ENCODE measurements at regions not wholly inside any gene's neighbourhood (a gene's known extent, or its start where the extent isn't known, plus 50 kb on each side); places are given as distances from the start of the nearest gene placed in this dataset.

DNA sequence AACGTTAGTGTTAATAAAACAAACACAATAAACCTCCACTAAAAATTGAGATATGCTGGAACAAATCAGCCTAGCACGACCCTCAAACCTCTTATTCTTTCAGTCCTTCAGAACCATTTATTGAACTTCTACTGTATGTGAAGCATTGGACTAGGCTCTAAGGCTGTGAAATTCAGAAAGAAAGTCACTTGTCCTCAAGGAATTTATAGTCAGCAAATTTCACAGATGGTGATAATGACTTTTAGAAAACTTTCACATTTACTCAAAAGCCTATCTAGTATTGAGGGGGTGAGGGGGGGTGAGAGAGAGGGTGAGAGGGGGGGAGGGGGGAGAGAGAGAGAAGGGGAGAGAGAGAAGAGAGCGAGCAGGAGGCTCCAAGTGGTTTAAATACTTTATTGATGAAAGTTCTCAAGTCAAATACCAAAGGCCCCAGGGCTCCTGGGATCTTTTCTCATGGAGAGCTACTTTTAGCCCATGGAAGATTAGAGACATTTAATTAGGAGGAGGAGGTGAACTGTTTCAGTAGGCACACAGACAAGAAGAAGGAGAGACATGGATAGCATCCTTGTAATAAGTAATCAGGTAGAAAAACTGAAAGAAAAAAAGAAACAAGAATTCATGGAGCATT, 66.3 kb upstream of the SSX2IP start:
- in situ Hi-C loops (cut with MboI; ENCODE audit: low sequenced_read_pairs in 4 of 4), result loop anchor here (25.0 kb wide), 4 partner anchors 319 to 844 kb away; partner anchors contain the start of gene PRKACB (in 3 of the 4)

DNA sequence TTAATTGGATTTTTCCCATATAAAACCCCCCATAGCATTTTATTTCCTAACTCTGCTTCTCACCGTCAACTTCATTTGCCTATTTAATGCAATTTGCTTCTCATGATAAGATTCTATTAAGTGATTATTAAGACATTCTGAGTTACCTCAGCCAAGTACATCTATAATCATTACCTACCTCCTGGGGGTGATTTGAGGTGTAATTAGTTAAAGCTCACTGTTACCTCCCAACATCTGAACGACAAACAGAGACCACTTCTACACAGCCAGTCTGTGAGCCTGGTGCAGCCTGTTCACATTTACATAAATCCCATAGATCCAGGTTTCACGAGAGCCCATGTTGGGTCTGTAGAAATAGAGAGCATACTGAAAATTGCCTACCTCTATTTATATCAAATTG, 65.7 kb upstream of the SSX2IP start:
- ATAC-seq (no peak), DNase-seq (no peak)
- H3K27ac ChIP-seq, result no peak overlapping the region
- peaks cover 0 to 9% (median 0%) of the 10 kb centered on the region in 3 donors for H3K27me3 ChIP-seq
- no peaks in the 10 kb centered on the region for H3K36me3 ChIP-seq
- H3K9me3 ChIP-seq, result no peaks in the 10 kb centered on the region
- no peaks in the 10 kb centered on the region for H3K4me1 ChIP-seq
- intact Hi-C loops (cut with DNase I; ENCODE audit: low total_unique reads), result loop anchor here (10.0 kb wide), 1 partner anchor 131 kb away; no protein-coding TSS in a partner anchor
- TF ChIP-seq POLR2A (IDR thresholded peaks at IDR 0.05), result no peak
- TF ChIP-seq, protein P1, sequence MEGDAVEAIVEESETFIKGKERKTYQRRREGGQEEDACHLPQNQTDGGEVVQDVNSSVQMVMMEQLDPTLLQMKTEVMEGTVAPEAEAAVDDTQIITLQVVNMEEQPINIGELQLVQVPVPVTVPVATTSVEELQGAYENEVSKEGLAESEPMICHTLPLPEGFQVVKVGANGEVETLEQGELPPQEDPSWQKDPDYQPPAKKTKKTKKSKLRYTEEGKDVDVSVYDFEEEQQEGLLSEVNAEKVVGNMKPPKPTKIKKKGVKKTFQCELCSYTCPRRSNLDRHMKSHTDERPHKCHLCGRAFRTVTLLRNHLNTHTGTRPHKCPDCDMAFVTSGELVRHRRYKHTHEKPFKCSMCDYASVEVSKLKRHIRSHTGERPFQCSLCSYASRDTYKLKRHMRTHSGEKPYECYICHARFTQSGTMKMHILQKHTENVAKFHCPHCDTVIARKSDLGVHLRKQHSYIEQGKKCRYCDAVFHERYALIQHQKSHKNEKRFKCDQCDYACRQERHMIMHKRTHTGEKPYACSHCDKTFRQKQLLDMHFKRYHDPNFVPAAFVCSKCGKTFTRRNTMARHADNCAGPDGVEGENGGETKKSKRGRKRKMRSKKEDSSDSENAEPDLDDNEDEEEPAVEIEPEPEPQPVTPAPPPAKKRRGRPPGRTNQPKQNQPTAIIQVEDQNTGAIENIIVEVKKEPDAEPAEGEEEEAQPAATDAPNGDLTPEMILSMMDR (IDR thresholded peaks at IDR 0.05 in 4 of 5, conservative IDR thresholded peaks at IDR 0.05 in 1 of 5), result no peak
- in situ Hi-C loops (cut with MboI; ENCODE audit: low sequenced_read_pairs in 4 of 4), result loop anchor here (25.0 kb wide), 4 partner anchors 319 to 844 kb away; partner anchors contain the start of gene PRKACB (in 3 of the 4)
- no peak overlapping the region for H3K4me3 ChIP-seq

More for the DNA sequence above, 66.3 kb upstream of the SSX2IP start:
- intact Hi-C loops (cut with DNase I; ENCODE audit: low total_unique reads), result loop anchor here (10.0 kb wide), 1 partner anchor 132 kb away; no protein-coding TSS in a partner anchor
- ATAC-seq, result no peak
- TF ChIP-seq POLR2A (IDR thresholded peaks at IDR 0.05), result no peak
- TF ChIP-seq, protein P1 (IDR thresholded peaks at IDR 0.05 in 4 of 5, conservative IDR thresholded peaks at IDR 0.05 in 1 of 5), result no peak
- Histone ChIP-seq H3K4me1 (no peaks in the 10 kb centered on the region), H3K27ac (no peak overlapping the region), H3K4me3 (no peak overlapping the region), H3K9me3 (no peaks in the 10 kb centered on the region), H3K36me3 (no peaks in the 10 kb centered on the region), H3K27me3 (peaks cover 0 to 9% (median 0%) of the 10 kb centered on the region in 3 donors)
- DNase-seq, result no peak

DNA sequence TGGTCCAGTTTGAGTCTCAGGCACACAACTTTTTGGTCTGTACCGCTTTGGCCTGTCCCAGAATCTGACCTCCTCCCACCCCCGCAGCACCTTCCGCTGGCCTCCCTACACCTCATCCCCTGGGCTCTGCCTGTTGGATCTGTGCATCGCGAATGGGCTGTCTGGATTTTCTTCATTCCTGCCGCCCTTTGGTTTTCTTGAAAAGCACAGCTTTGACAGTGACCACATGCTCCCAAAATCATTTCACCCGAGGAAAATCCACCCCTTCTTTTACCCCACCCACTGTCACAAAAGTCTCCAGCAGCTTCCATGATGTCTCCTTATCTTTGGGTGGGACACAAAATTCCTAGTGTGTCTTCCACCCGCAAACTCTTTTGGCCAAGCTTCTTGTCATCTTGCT, 65.0 kb upstream of the SSX2IP start:
- in situ Hi-C loops (cut with MboI; ENCODE audit: low sequenced_read_pairs in 4 of 4), result loop anchor here (25.0 kb wide), 4 partner anchors 318 to 843 kb away; partner anchors contain the start of gene PRKACB (in 3 of the 4)
- ATAC-seq, result no peak
- H3K9me3 ChIP-seq, result no peaks in the 10 kb centered on the region

DNA sequence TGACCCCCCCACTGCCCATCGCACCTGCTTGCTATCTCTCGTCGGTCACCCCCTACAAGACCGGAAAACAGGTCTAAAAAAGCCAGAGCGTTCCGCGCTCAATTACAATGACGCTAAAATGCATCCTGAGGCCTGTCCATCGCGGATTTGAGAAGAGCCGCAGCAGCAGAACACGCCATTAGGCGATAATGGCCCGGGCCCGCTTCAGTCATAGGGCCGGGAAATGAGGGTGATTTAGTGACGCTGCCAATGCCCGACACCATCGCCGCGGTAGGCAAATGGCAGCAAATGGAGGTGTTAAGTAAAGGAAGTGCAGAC, 64.1 kb upstream of the SSX2IP start:
- DNase-seq (no peak), ATAC-seq (no peak)
- H3K27me3 ChIP-seq, result peaks cover 0 to 9% (median 3%) of the 10 kb centered on the region in 3 donors
- no peaks in the 10 kb centered on the region for H3K4me1 ChIP-seq
- H3K36me3 ChIP-seq, result no peaks in the 10 kb centered on the region
- in situ Hi-C loops (cut with MboI; ENCODE audit: low sequenced_read_pairs in 4 of 4) (loop anchor here (25.0 kb wide), 4 partner anchors 317 to 842 kb away; partner anchors contain the start of gene PRKACB (in 3 of the 4)), intact Hi-C loops (cut with DNase I; ENCODE audit: low total_unique reads) (loop anchor here (10.0 kb wide), 1 partner anchor 130 kb away; no protein-coding TSS in a partner anchor)
- H3K27ac ChIP-seq, result no peak overlapping the region
- no peak for TF ChIP-seq POLR2A (IDR thresholded peaks at IDR 0.05)
- TF ChIP-seq, protein P1 (IDR thresholded peaks at IDR 0.05 in 4 of 5, conservative IDR thresholded peaks at IDR 0.05 in 1 of 5), result no peak
- H3K4me3 ChIP-seq, result no peak overlapping the region
- no peaks in the 10 kb centered on the region for H3K9me3 ChIP-seq

More for the DNA sequence above, 65.0 kb upstream of the SSX2IP start:
- H3K4me1 ChIP-seq, result no peaks in the 10 kb centered on the region
- intact Hi-C loops (cut with DNase I; ENCODE audit: low total_unique reads), result loop anchor here (10.0 kb wide), 1 partner anchor 130 kb away; no protein-coding TSS in a partner anchor
- H3K27ac ChIP-seq, result no peak overlapping the region
- no peaks in the 10 kb centered on the region for H3K36me3 ChIP-seq
- DNase-seq, result no peak
- no peak overlapping the region for H3K4me3 ChIP-seq
- peaks cover 0 to 9% (median under 1%) of the 10 kb centered on the region in 3 donors for H3K27me3 ChIP-seq
- TF ChIP-seq, protein P1 (IDR thresholded peaks at IDR 0.05 in 4 of 5, conservative IDR thresholded peaks at IDR 0.05 in 1 of 5), result no peak
- no peak for TF ChIP-seq POLR2A (IDR thresholded peaks at IDR 0.05)
